HuH-7 (cell line): ENCODE measurements at regions not wholly inside any gene's neighbourhood (a gene's known extent, or its start where the extent isn't known, plus 50 kb on each side); places are given as distances from the start of the nearest gene placed in this dataset.

Source experiments
- DNase-seq: peaks from one replicate; pipeline ENCODE4 v3.0.0; 2011; ENCODE audit warnings: low spot score

- no peak for DNase-seq
These were observed 262.6 kb upstream of the TPM1 start for GRCh38 chr15:62779899-62780298.

GRCh38 chr15:62781081-62781497 is 261.5 kb upstream of the TPM1 start:
- no peak for DNase-seq

- DNase-seq: peak; percentile 81
These were observed 260.3 kb upstream of the TPM1 start for GRCh38 chr15:62782071-62782841.

GRCh38 chr15:62782896-62783295 is 259.7 kb upstream of the TPM1 start:
- no peak for DNase-seq

GRCh38 chr15:62783303-62783957 is 259.1 kb upstream of the TPM1 start:
- no peak for DNase-seq

- no peak for DNase-seq
These were observed 256.4 kb upstream of the TPM1 start for GRCh38 chr15:62785881-62786828.

- no peak for DNase-seq
These were observed 255.1 kb upstream of the TPM1 start for GRCh38 chr15:62787401-62787800.

GRCh38 chr15:62788224-62788623 is 254.3 kb upstream of the TPM1 start:
- DNase-seq: no peak

- DNase-seq: no peak
These were observed 252.0 kb upstream of the TPM1 start for GRCh38 chr15:62790546-62790945.

- no peak for DNase-seq
These were observed 250.9 kb upstream of the TPM1 start for GRCh38 chr15:62791694-62792093.

GRCh38 chr15:62792986-62793751 is 249.4 kb upstream of the TPM1 start:
- DNase-seq: no peak

GRCh38 chr15:62793752-62794144 is 248.8 kb upstream of the TPM1 start:
- DNase-seq: no peak

GRCh38 chr15:62795171-62795570 is 247.4 kb upstream of the TPM1 start:
- DNase-seq: no peak

- DNase-seq: no peak
These were observed 246.5 kb upstream of the TPM1 start for GRCh38 chr15:62795700-62796695.

- DNase-seq: no peak
These were observed 245.4 kb upstream of the TPM1 start for GRCh38 chr15:62797171-62797570.

GRCh38 chr15:62798536-62798935 is 244.0 kb upstream of the TPM1 start:
- DNase-seq: no peak

- DNase-seq: no peak
These were observed 243.5 kb upstream of the TPM1 start for GRCh38 chr15:62799037-62799436.

- DNase-seq: no peak
These were observed 242.6 kb upstream of the TPM1 start for GRCh38 chr15:62799919-62800318.

- no peak for DNase-seq
These were observed 239.9 kb upstream of the TPM1 start for GRCh38 chr15:62802612-62803011.

GRCh38 chr15:62803856-62804400 is 238.6 kb upstream of the TPM1 start:
- DNase-seq: no peak
